ENCODE measurements at regions not wholly inside any gene's neighbourhood (a gene's known extent, or its start where the extent isn't known, plus 50 kb on each side); places are given as distances from the start of the nearest gene placed in this dataset.
A peak's percentile ranks its signal among the peaks of the same experiment; 100 is the strongest.

GRCh38 chr12:67794161-67794560 lies 145.6 kb downstream of the DYRK2 start:
- no peak for DNase-seq (ENCODE audit: low read depth in 4 of 4, low spot score in 3 of 4)

GRCh38 chr12:67795236-67795635 lies 146.7 kb downstream of the DYRK2 start:
- no peak for DNase-seq (ENCODE audit: low read depth in 4 of 4, low spot score in 3 of 4)

GRCh38 chr12:67797185-67797741 lies 148.7 kb downstream of the DYRK2 start:
- no peak for DNase-seq (ENCODE audit: low read depth in 4 of 4, low spot score in 3 of 4)

DNA sequence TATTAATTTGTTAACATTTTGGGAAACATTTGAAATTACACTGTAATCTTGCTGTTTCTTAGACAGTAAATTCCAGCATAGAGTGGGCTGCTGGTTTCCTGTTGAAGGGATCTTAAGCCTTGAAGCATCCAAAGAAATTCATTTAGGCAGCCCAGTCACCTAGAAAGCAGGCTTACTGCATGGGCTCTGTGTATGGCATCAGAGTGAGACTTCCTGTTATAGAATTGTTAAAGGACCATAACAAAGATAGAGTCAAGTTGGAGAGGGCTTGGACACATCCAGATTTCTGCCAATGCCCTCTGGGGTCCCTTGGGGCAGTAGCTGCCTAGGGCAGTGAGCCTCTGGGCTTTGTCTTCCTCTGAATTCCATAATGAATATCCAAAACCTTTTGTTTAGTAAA lies 149.2 kb downstream of the DYRK2 start:
- no peak for DNase-seq (ENCODE audit: low read depth in 4 of 4, low spot score in 3 of 4)

- DNase-seq (ENCODE audit: low read depth in 4 of 4, low spot score in 3 of 4): no peak
Observed at GRCh38 chr12:67798768-67799167, 150.2 kb downstream of the DYRK2 start.

DNA sequence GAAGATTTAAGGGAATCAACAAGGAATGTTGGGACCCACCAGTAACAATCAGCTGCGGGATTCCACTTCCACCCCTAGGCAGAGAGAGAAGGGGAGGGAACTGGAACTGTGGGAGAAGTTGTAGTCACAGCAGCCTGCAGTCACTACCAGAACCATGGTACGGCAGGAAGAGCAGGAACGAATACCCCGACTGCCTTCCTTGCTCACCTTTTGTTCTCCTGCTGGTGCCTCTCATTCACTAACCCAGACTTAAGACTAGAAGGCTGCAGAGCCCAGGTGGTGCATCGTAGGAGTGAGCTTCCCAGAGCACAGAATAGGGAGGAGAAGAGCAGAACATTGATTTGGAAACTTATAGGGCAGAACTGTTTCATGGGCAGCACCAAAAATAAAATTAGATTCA lies 154.2 kb downstream of the DYRK2 start:
- no peak for DNase-seq (ENCODE audit: low read depth in 4 of 4, low spot score in 3 of 4)

DNA sequence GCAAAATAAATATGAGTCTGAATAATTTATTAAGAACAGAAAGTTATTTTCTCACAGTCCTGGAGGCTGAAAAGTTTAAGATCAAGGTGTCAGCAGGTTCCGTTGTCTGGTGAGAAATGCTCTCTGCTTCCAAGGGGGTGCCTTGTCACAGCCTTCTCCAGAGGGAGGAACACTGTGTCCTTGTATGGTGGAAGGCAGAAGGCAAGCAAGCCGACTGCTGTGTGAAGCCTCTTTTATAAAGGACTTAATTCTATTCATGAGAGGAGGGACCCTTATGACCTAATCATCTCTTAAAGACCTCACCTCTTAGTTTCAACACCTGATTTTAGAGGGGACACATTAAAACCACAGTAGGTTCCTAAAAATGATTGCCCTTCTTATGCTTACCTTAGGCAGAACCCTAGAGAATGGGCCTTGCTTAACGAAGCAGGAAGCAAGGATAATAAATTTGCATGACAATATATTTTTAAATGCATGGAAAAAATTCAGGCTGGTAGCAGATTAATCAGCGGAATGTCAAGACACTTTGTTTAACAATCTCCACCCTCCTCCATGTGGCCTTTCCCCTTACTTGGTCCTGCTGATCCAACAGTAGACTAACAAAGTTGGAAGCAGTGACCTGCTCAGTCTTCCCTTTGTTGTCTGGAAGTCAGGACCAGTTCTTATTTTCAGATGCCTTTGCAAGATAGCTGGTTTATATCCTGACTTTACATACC lies 154.9 kb downstream of the DYRK2 start:
- DNase-seq (ENCODE audit: low read depth in 4 of 4, low spot score in 3 of 4): no peak

DNA sequence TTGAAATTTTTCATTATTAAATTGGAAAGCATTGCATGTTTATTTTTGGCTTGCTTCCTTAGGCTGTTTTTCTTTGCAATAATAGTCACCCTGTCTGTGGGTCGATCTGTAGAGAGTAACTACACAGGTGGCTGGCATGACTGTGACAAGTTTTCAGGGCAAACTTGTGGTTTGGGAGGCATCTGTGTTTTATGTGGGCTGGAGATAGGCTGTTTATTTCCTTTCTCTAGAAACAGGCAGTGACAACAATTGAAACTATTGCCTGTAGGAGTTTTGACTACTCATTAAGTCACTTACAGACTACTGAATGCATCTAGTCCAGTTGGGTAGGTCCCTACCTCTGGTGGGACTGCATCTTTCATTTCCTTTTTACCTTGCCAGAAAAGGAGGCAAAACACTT lies 155.6 kb downstream of the DYRK2 start:
- no peak for DNase-seq (ENCODE audit: low read depth in 4 of 4, low spot score in 3 of 4)

- DNase-seq (ENCODE audit: low read depth in 4 of 4, low spot score in 3 of 4): no peak
Observed at GRCh38 chr12:67807814-67808213, 159.3 kb downstream of the DYRK2 start.

GRCh38 chr12:67810166-67810565 lies 161.6 kb downstream of the DYRK2 start:
- no peak for DNase-seq (ENCODE audit: low read depth in 4 of 4, low spot score in 3 of 4)

- DNase-seq (ENCODE audit: low read depth in 4 of 4, low spot score in 3 of 4): no peak
Observed at GRCh38 chr12:67811437-67812361, 163.2 kb downstream of the DYRK2 start.

GRCh38 chr12:67813456-67813904 lies 164.9 kb downstream of the DYRK2 start:
- no peak for DNase-seq (ENCODE audit: low read depth in 4 of 4, low spot score in 3 of 4)

GRCh38 chr12:67816269-67816668 lies 167.7 kb downstream of the DYRK2 start:
- no peak for DNase-seq (ENCODE audit: low read depth in 4 of 4, low spot score in 3 of 4)

GRCh38 chr12:67818459-67818903 lies 169.9 kb downstream of the DYRK2 start:
- no peak for DNase-seq (ENCODE audit: low read depth in 4 of 4, low spot score in 3 of 4)

DNA sequence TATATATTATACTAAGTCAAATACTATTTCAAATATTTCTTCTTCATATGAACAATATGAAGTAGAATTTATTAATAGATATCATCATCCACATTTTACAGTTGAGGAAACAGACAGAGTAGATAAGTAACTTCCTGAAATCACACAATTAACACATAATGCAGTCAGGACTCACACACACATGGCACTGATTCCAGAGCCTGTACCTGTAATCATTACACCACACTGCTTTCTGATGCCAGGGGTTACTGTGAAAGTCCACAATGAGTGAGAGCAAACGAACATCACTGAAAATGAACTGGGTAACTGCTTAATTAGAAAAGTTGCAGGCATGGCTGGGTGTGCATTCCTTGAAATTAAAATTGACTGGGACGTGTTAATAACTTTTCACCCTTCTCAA lies 169.3 kb upstream of the IFNG-AS1 start:
- DNase-seq (ENCODE audit: low read depth in 4 of 4, low spot score in 3 of 4): no peak

DNA sequence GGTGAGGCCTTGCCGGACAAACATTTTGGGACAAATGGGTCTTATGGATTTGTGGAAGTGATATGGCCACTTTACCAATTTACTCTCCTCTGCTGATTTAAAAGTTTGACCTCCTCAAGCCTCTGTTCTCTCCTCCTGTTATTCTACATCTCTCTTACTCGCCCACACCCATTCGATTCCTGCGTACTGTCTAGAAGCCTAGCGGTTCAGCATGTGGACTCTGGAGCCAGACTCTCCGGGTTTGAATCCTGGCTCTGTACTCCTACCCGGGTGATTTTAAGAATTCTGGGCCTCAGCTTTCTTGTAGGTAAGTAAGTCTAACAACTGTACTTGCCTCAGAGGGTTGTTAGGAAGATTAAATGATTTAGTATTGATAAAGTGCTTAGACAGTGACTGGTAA lies 168.6 kb upstream of the IFNG-AS1 start:
- DNase-seq (ENCODE audit: low read depth in 4 of 4, low spot score in 3 of 4): no peak

DNA sequence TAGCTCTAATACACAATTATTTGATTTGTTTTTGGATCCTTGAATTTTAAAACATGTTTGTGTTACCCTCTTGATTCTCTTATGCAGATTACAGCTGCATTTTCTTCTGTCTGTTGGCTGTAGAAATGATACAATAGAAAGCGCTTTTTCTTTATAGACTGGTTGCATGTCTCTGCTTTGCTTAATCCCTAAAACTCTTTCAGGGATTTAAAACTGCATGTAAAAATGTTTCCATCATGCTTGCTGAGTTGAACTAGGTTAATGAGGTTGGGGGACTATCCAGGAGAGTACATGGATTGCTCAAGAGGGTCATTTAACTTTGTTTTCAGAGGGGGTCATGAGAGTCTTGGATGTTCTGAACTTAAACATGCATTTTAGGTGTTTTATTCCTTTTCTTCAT lies 166.4 kb upstream of the IFNG-AS1 start:
- DNase-seq (ENCODE audit: low read depth in 4 of 4, low spot score in 3 of 4): no peak

DNA sequence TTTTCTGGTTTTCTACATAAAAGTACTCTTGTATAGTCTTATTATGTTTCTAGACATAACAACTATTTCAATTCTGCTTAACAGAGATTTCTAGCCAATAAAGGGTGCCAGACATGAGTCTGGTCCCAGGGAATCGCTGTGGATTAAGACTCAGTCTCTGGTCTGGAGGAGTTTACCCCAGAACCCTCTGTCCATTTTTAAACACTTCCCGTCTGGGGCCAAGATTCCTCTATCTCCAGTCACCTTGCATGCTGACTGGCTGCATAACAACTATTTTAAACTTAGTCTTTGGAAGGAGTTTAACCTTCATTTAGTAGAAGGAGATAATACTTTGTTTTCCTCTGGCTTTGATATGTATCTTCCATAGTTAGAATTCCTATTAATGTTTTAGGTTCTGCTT lies 163.1 kb upstream of the IFNG-AS1 start:
- no peak for DNase-seq (ENCODE audit: low read depth in 4 of 4, low spot score in 3 of 4)

DNA sequence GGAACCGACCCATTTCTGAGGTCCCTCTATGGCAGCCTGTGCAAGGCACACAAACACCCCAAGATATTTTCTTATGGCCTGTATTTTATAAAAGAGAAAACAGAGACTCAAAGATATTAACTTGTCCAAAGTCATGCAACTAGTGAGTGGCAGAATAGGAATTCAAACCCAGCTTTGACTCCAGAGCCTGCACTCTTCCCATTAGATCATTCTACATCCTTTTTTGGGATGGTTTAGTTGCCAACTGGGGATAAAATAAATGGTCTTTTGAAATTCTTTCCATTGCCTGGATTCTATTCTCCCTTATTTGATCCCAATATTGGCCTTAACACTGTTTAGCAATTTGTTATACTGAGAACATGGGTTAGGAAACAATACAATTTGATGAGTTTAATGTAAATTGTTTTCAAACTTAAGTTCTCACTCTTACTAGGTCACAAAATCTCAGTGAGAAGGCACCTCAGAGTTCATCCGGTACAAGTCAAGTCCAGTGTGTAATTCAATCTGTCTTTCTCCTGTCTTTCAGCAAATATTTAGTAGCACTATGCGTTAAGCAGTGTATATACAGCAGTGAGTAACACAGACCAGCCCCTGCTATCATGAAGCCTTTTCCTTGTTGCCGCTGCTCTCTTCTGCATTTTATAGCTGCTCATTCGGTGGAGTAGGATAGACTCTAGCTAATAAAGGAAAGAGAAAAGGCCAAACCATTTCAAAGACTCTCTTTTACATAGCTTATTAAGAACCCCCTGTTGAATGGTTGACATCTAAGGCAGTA lies 162.1 kb upstream of the IFNG-AS1 start:
- DNase-seq (ENCODE audit: low read depth in 4 of 4, low spot score in 3 of 4): no peak

GRCh38 chr12:67827820-67828383 lies 161.3 kb upstream of the IFNG-AS1 start:
- DNase-seq (ENCODE audit: low read depth in 4 of 4, low spot score in 3 of 4): peak in 1 of 4 donors; percentile 18
